SIG-M5 (cell line): ENCODE measurements at regions not wholly inside any gene's neighbourhood (a gene's known extent, or its start where the extent isn't known, plus 50 kb on each side); places are given as distances from the start of the nearest gene placed in this dataset.
"Not testable (repeated sequence)": the region's sequence is repeated elsewhere in the genome, so short reads cannot be mapped to it uniquely, and the experiment has no call there.

Source experiments
- DNase-seq: peaks from one replicate; lab custom pipeline; 2025; lab: John Stamatoyannopoulos, UW

DNA sequence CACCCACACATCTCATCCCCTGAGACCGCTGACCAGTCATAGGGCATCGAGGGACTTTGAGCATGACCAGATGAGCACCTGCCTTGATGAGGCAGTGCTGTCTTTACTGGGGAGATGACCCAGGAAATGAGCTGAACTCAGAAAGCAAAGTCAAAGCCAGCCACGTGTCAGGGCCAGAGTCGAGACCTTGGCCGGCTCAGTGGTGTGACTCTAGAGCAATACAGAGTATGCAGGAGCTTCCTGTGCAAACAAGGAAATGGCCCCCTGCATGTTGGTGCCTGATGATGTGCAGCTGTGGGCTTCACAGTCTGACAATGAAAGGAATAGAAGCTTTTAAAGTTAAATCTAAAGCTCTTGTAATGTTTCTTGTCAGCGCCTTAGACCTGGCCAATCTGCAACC, 332.9 kb downstream of the PCNX1 start:
- DNase-seq, result no peak

DNA sequence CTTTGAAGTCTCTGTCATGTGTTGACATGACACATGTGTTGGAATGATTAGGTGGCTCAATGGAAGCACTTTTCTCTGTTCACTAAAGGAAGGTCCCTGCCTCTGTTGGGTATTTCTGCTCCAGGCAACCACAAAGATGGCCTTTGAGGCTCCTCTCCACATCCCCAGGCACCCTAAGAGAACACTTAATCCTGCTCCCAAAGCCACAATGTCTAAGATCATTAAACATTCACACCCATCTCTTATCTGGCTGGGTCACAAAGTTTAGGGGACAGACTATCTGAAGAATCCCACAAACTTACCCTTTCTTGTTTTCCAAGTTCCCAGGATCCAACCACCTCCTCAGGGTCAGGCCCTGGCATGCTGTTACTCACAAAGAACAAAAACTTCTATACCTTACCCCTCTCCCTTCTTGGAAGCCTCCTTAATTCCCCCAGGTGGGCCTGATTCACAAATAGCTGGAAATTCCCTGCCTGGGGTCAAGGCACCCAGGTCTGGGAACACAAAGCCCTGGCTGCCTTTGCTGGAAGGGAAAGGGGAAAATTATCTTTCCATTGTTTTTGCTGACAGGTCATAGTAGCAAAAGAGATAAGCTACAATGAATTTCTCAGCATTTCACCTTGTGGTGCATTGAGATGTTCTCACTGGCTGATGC, 333.7 kb downstream of the PCNX1 start:
- DNase-seq, result no peak

DNA sequence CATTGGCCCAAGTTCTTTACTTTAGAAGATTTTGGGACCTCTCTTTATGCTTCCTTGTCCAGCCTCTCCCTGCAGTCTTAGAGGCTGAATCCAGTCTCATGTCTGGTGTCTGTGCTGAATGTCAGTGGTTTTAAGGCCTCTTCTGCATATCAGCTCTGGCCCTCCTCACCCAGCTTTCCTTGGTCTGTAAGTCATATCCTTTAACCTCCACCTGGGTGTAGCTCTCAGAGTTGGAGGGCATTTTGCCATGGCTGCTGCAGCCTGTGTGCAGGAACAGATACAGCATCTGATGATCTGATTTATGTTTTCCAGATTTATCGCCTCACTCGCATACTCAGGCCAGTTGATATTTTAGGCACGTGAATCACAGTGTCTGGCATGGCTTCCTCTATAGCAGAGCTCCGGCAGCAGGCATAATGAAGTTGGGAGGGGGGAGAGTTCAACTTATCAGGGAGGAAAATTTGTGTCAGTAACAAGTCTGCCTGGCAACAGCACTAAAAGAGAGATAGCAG, 335.0 kb downstream of the PCNX1 start:
- no peak for DNase-seq

DNA sequence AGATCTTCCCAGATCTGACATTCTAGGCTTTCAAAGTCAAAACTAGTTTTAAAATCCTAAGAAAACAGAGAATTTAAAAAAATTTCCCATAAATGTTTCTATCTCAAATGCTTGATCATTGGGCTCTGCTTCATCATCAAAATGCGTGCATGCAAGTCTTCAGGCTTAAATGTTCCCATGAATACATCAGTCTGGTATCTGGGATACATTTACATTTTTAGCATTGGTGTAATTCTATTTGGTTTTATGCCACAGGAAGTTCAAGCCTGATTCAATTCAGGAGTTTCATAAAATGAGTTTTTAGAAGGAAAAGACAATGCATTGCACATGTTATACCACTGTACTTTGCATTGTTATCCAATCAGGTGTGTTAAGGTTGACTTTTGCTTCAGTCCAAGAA, 336.4 kb downstream of the PCNX1 start:
- no peak for DNase-seq

DNA sequence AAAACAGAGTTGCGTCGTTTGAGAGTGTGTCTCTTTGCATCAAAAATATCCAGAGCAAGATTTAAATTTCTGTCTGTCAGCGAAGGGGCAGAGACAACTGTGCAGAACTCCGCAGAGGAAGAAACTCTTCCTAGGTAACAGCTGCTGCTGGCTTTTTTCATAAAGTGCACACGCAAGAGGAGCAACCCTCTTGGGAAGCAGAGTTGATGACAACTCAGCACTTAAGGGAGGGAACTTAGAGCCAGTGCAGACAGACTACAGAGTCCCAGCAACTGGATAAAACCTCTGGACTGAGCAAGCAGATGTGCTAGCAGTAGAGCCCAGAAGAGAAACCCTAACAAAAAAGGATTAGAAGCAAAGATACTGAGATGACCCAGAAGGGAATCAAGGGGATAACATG, 337.1 kb downstream of the PCNX1 start:
- no peak for DNase-seq

DNA sequence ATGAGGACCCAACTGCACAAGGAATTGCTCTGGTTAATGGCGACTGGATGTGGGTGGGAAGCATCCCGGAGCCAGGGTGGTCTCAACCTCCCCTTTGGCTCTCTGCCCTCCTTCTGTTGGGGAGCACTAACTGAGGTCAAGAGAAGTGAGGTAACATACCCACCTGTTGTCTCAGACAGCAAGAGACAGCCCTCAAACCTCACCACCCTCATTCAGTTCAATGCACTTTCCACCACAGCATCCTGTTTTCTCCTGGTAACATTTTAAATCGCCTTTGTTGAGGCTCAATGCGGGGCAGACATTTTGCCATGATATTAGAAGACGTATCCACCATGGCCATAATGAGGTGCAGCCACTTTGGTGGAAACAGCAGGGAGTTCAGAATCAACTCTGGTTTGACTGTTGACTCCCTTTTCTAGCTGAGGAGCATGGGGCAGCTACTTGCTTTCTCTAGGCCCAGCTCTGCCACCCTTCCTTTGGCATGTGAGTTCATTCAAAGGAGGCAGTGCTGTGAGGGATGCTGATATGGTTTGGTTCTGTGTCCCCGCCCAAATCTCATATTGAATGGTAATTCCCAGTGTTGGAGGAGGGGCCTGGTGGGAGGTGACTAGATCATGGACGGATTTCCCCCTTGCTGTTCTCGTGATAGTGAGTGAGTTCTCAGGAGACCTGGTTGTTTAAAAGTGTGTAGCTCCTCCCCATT, 338.6 kb downstream of the PCNX1 start:
- no peak for DNase-seq

DNA sequence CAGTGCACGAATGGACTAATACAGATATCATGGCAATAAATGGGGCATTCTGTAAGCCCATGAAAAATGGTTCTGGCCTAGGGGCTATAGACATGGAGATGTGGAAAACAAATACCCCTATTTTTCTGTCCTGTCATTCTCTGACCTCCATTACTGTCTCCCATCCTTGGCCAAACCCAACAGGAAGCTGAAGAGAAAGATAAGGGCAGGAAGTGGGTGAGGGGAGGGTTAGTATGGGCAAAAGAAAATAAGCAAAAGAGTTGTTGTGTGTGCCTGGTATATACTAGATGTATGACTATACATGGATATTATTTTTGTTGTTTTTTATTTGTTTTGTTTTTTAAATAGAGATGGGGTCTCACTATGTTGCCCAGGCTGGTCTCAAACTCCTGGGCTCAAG, 339.3 kb downstream of the PCNX1 start:
- no peak for DNase-seq

DNA sequence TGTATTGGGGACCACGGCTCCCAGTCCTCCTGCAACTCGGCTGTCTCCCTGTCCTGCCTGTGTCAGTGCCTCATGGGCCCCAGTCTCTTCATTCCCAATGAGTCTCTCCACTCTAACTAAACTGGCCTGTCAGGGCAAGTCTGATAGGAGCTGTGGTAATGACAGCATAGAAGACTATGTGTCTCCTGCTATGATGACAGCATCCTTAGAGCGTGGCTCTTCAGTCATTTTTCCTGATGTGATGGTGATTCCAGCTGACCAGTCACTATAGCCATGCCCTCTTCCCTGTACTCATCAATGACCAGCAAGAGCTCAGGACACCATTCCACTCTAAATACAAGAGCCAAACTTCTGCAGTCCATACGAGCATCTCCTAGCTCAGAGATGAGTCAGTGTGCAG, 339.8 kb downstream of the PCNX1 start:
- no peak for DNase-seq

DNA sequence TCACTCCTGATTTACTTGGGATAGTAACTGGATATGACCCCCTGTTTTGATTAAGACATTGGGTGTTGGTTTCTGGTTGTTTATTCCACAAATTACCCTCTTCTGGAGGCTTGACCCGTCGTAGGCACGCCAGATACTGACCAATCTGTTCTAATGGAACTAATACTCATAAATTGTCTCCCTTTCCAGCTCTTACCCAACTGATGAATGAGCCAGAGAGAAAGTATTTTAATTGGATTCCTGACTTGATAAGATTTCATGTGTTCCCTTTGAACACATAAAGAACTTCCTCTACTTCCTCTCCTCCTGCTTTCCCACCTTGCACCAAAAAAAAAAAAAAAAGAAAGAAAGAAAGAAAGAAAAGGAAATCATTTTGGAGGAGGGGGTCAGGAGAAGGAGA, 340.9 kb downstream of the PCNX1 start:
- DNase-seq, result no peak

DNA sequence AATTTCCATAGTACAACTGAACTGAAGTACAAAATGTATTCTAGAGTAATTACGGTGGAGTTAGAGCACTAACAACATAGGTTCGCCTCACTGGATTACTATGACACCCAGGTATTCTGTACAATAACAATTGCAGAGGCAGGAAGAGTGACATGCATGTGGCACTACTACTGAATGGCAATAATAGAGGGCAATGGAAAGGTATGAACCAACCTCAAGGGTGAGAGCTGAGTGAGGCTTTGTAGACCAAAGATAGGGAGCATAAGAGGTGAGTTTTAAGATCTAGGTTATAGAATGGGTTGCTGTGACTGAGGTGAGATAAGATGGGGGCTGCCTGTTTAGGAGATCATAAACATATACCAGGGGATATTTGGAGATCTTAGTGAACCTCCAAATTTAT, 343.1 kb downstream of the PCNX1 start:
- no peak for DNase-seq

DNA sequence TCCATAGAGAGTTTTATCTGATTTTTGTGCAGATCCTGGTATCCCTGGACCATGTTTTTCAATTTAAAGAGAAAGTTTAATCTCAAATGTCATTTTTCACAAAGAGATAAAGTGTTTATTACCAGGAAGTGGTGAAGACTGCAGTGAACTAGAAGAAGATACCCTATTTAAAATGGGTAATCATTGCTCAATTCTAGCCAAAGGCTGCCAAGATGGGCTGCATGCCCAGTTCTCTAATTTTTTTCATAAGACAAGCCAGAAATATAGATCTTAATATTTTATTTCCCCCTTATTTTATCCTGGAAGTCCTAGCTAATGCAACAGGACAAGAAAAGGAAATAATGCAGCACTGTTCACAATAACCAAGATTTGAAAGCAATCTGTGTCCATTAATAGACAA, 343.5 kb downstream of the PCNX1 start:
- no peak for DNase-seq

DNA sequence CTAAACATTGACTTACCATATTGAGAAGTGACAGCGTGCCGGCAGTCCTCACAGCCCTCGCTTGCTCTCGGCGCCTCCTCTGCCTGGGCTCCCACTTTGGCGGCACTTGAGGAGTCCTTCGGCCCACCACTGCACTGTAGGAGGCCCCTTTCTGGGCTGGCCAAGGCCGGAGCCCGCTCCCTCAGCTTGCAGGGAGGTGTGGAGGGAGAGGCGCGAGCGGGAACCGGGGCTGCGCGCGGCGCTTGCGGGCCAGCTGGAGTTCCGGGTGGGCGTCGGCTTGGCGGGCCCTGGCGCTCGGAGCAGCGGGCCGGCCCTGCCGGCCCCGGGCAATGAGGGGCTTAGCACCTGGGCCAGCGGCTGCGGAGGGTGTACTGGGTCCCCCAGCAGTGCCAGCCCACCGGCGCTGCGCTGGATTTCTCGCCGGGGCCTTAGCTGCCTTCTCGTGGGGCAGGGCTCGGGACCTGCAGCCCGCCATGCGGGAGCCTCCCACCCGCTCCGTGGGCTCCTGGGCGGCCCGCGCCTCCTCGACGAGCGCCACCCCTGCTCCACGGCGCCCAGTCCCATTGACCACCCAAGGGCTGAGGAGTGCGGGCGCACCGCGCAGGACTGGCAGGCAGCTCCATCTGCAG, 346.9 kb downstream of the PCNX1 start:
- not testable (repeated sequence) for DNase-seq

DNA sequence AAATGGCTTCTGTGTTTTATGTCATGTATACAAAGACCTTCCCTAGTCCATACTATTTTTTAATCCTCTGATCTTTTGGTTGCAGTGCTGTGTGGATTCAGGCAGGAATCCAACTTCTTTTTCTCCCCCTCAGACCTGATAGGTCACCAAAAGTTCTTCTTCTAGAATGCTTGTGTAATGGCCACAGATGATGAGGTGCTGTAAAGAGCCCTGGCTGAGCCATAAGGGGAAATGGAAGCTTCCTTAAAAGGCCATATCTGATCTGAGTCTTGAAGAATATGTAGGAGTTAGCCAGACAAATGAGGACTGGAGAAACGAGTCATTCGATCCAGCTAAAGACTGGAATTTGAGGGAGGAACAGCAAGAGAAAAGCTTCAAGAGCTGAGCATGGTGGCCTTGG, 353.9 kb downstream of the PCNX1 start:
- no peak for DNase-seq

DNA sequence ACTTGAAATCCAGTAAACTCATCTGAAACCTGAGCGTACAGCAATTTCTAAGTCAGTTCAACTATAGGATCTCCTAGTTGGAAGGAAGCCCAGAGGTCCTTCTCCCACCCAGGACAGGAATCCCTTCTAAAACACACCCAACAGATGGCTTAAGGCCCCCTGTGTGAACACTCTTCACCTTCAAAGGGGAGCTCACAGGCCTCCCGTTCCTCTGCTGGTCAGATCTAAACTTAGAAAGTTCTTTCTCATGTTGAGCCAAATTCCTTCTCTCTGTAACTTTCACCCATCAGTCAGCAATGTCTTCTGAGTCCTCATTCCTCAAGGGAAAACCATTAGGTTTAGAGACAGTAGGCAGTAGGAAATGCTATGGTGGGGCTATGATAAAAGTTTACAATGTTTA, 355.2 kb downstream of the PCNX1 start:
- DNase-seq, result no peak

DNA sequence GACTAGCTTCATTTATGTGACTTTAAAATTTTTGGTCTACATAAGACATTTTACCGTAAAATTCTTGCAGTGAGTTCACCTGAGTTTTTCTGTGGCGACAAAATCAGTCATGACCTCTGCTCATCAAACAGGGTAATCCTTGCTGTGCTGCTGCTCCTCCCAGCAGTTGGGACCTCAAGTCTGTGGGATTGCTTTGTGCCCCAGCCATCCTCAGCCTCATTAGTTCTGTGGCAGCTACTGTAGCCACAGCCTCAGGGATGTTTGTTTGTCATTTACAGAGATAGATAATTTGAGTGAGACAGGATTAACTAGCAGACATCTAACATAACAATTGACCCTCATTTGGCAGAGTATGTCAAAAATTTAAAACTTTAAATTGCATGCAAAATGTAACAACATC, 357.0 kb downstream of the PCNX1 start:
- DNase-seq, result no peak

DNA sequence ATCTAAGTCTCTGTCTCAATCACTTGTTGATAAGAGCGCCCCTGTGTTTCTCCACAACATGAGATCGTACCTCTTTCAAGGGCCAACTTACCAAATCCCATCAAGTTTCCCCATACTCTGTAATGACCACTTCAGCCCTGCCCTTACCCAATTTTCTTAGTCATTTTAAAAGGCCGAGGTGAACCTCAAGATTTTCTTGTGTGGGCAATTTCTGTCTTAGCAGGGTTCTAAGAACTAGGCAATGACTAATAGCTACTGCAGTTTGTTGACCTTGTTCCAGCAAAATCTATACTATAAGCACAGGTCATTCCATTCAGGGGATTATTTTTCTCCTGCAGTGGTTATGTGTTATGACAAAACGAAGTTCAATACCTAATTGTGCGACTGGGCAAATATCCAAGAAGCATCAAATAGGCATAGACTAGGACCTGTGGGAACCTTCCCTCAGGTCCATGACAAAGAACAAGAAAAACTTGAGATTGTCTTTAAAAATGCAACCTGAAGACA, 359.8 kb downstream of the PCNX1 start:
- no peak for DNase-seq

DNA sequence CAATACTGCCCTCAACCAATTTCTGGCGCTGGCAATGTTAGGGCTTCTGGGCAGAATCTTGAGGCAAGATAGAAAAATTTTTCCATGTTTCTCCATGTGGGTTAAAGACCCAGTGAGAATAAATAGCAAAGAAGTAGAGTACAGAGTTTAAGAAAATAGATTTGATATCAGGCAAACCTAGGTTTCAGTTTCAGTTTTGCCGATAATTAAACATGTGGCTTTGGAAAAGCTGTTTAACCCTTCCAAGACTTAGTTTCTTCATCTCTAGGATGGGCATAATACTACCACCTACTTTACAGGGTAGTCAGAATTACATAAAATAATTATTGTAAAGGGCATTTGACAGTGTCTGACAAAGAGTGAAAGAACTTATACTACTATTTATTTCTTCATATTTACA, 360.4 kb downstream of the PCNX1 start:
- DNase-seq, result no peak

DNA sequence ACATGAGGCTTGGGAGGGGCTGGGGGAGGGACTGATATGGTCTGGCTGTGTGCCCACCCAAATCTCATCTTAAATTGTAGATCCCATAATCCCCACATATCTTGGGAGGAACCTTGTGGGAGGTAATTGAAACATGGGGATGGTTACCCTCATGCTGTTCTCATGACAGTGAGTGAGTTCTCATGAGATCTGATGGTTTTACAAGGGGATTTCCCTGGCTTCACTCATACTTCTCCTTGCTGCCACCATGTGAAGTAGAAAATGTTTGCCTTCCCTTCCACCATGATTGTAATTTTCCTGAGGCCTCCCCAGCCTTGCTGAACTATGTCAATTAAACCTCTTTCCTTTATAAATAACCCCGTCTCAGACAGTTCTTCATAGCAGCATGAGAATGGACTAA, 362.9 kb downstream of the PCNX1 start:
- no peak for DNase-seq

DNA sequence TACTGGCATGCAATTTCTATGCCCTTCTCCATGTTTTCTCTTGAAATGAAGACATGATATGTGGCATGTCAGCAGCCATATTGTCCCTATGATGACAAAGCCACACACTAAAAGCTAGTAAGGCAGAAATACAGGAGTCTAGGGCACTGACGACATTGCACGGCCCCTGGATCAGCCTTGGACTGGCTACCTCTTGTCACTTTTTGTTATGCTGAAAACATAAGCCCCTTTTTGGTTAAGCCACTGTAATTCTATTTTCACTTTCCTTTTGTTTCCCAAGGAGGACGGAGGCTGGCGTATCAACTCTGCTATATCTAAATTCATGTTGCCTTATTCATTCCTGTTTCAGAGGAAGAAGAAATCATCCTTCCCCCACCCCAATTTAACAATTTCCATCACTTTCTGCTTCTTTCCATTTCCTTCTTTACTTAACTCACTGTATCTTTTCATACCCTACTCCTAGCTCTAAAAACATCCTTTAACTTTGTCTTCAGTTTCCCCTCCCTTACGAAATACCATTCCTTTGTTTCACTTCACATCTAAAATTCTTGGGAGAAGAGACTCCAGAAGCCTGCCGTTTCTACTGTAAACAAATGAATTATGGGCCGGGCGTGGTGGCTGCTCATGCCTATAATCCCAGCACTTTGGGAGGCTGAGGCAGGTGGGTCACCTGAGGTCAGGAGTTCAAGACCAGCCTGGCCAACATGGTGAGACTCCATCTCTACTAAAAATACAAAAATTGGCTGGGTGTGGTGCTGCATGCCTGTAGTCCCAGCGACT, 364.1 kb downstream of the PCNX1 start:
- no peak for DNase-seq

DNA sequence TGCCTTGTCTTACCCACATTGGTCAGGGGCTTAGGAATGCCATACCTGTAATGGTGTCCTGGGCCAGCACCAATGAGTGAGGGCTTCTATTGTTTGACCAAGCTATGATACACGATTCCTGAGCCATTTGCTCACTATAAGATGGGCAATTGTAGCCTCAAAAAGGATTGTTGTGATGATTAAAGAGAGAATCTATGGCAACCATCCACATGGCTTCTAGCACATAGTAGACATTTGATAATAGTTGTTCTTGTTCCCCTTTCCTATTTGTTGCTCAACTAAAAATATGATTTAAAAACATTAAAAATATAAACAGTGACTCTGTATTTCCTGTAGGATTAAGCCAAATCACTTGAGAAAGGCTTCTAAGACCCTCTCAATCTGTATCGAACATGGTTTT, 366.1 kb downstream of the PCNX1 start:
- no peak for DNase-seq

DNA sequence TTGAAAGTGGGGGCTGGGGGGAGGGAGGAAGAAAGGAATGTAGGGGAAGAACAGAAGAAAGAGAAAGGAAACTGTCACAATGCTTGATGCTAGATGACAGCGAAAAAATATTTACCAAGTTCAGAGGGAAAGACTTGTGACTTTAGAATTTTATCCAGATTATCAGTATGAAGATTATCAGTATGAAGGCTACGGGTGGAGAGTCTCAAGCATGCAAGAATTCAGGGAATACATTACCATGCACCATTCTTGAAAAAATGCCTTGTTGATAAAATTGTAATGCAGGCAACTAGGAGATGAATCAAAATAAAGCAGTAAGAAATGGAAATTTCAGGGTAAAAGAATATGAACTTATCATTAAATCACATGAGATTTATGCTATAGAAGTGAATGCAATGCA, 376.8 kb downstream of the PCNX1 start:
- DNase-seq, result no peak

DNA sequence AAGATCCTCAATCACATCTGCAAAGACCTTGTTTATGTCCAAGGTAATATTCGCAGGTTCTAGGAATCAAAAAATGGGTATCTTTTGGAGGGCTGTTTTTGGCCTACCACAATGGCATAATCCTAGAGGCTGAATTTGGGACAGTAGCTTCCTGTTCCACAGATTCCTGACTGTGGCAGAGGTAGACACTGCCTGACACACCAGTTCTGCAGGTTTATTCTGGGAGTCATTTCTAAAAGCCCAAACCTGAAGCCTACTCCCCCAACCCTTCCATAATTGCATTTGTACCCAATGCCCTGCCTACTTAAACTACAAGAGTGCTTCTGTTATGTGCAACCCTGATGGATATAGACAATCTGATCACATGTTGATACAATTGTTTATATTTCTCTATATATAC, 378.9 kb downstream of the PCNX1 start:
- no peak for DNase-seq
